Calu3 (cell line): ENCODE measurements at regions not wholly inside any gene's neighbourhood (a gene's known extent, or its start where the extent isn't known, plus 50 kb on each side); places are given as distances from the start of the nearest gene placed in this dataset.

ENCODE experiments used
- BruUV-seq: library from RNA; stranded (reverse); fragments of 400-500 nt; replicated peaks from 2 replicates; lab custom pipeline; 2021; lab: Mats Ljungman, UMichigan
- CTCF ChIA-PET: fragments of 300-600 bp; sonication (Branson Sonifier 250); formaldehyde crosslinking; loops from one replicate; lab custom pipeline; 2022; ENCODE audit warnings: antibody characterized with exemption; lab: Charles Lee
- DNase-seq: peaks from one replicate; pipeline ENCODE4 v3.0.0; 2022
- H3K27ac Mint-ChIP-seq: one replicate; pipeline ENCODE4 v1.8.0; 2022; ENCODE audit warnings: mixed read lengths; ENCODE audit not compliant: unreplicated experiment
- H3K27me3 Mint-ChIP-seq: one replicate; pipeline ENCODE4 v1.8.0; 2022; ENCODE audit warnings: mixed read lengths; ENCODE audit not compliant: unreplicated experiment
- H3K36me3 Mint-ChIP-seq: one replicate; pipeline ENCODE4 v1.8.0; 2022; ENCODE audit warnings: mild to moderate bottlenecking, moderate library complexity, mixed read lengths; ENCODE audit not compliant: insufficient read depth, unreplicated experiment
- H3K4me1 Mint-ChIP-seq: one replicate; pipeline ENCODE4 v1.8.0; 2022; ENCODE audit warnings: mild to moderate bottlenecking, low read depth, mixed read lengths; ENCODE audit not compliant: unreplicated experiment
- H3K4me3 Mint-ChIP-seq: one replicate; pipeline ENCODE4 v1.8.0; 2022; ENCODE audit warnings: mild to moderate bottlenecking, low read depth, moderate library complexity, mixed read lengths; ENCODE audit not compliant: unreplicated experiment
- H3K9me3 Mint-ChIP-seq: one replicate; pipeline ENCODE4 v1.8.0; 2022; ENCODE audit warnings: low read depth, mixed read lengths; ENCODE audit not compliant: unreplicated experiment
- CTCF ChIP-seq: fragments of 200-600 bp; IDR thresholded peaks from one replicate; pipeline ENCODE4 v1.8.0; 2022; ENCODE audit warnings: antibody characterized with exemption; ENCODE audit not compliant: unreplicated experiment
- intact Hi-C: fragments of 100-400 bp; cut with micrococcal nuclease; formaldehyde crosslinking; loops from one replicate; pipeline ENCODE4 v1.10.0; 2022; ENCODE audit not compliant: unreplicated experiment

- H3K27me3 Mint-ChIP-seq, result no peaks in the 10 kb centered on the region
- H3K9me3 Mint-ChIP-seq, result peaks cover 2% of the 10 kb centered on the region
- H3K4me1 Mint-ChIP-seq, result no peaks in the 10 kb centered on the region
- intact Hi-C loops, result no loop called here
- no peaks in the 10 kb centered on the region for H3K36me3 Mint-ChIP-seq
- CTCF ChIA-PET, result no interaction called here
- no TSS peak for BruUV-seq
- no peak overlapping the region for H3K4me3 Mint-ChIP-seq
- no peak overlapping the region for H3K27ac Mint-ChIP-seq
- TF ChIP-seq CTCF, result no peak
- DNase-seq, result no peak
These were observed 1229.2 kb upstream of the CADM2 start for GRCh38 chr3:83729576-83729975.

- no TSS peak for BruUV-seq
These were observed 1224.1 kb upstream of the CADM2 start for GRCh38 chr3:83734656-83735055.

GRCh38 chr3:83738202-83738601 lies 1220.6 kb upstream of the CADM2 start:
- intact Hi-C loops, result no loop called here
- no peak overlapping the region for H3K27ac Mint-ChIP-seq
- H3K36me3 Mint-ChIP-seq, result no peaks in the 10 kb centered on the region
- DNase-seq, result no peak
- no peak for TF ChIP-seq CTCF
- H3K27me3 Mint-ChIP-seq, result no peaks in the 10 kb centered on the region
- BruUV-seq, result no TSS peak
- H3K9me3 Mint-ChIP-seq, result no peaks in the 10 kb centered on the region
- H3K4me1 Mint-ChIP-seq, result no peaks in the 10 kb centered on the region
- CTCF ChIA-PET, result no interaction called here
- H3K4me3 Mint-ChIP-seq, result no peak overlapping the region

More at GRCh38 chr3:83734656-83735055, 1224.1 kb upstream of the CADM2 start:
- no peak for TF ChIP-seq CTCF
- no peak overlapping the region for H3K4me3 Mint-ChIP-seq
- H3K4me1 Mint-ChIP-seq, result no peaks in the 10 kb centered on the region
- H3K36me3 Mint-ChIP-seq, result no peaks in the 10 kb centered on the region
- H3K27me3 Mint-ChIP-seq, result no peaks in the 10 kb centered on the region
- H3K27ac Mint-ChIP-seq, result no peak overlapping the region
- no peaks in the 10 kb centered on the region for H3K9me3 Mint-ChIP-seq
- CTCF ChIA-PET, result no interaction called here
- intact Hi-C loops, result no loop called here
- DNase-seq, result no peak

DNA sequence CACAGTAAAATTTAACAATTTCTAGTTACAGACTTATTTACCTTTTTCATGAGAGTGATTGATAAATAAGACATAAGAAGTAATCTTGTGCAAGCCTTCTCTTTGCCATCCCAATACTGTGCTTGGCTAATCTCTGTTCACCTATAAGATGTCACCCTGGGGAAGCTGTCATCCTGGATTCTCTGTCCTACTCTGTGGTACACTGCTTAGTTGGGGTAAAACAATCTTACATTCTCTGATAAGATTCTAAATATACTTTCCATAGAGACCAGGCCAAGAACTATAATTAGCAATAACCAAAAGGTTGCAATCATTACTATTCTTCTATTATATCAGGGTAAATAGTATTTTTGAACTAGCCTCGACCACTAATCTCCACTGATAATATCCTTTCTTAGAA lies 1218.3 kb upstream of the CADM2 start:
- CTCF ChIA-PET, result no interaction called here
- no peak for DNase-seq
- BruUV-seq, result no TSS peak
- intact Hi-C loops, result no loop called here
- Mint-ChIP-seq H3K27ac (no peak overlapping the region), H3K4me1 (no peaks in the 10 kb centered on the region), H3K36me3 (no peaks in the 10 kb centered on the region), H3K9me3 (no peaks in the 10 kb centered on the region), H3K4me3 (no peak overlapping the region), H3K27me3 (no peaks in the 10 kb centered on the region)
- TF ChIP-seq CTCF, result no peak
